ENCODE measurements at regions not wholly inside any gene's neighbourhood (a gene's known extent, or its start where the extent isn't known, plus 50 kb on each side); places are given as distances from the start of the nearest gene placed in this dataset.

DNA sequence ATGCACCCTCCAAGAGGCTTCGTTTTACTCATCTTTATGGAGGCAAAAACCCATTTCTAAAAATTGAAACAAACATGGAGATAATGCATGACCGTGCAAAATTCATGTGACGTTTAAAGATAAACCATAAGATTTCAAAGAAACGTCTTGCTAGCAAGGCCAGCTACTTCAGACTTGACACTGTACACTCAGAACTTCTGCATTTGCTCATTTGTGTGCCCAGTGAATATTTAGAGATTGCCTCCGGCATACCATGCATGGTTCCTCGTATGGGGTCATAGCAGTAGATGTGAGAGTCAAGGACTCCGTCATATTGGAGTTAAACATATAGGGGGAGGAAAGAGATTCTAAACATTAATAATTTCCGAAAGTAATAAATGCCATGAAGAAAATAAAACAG is 78.6 kb upstream of the NEURL1B start:
- no peak for TF ChIP-seq HCFC1 (IDR thresholded peaks at IDR 0.05; ENCODE audit: low read depth, low read length)
- TF ChIP-seq, protein P1, sequence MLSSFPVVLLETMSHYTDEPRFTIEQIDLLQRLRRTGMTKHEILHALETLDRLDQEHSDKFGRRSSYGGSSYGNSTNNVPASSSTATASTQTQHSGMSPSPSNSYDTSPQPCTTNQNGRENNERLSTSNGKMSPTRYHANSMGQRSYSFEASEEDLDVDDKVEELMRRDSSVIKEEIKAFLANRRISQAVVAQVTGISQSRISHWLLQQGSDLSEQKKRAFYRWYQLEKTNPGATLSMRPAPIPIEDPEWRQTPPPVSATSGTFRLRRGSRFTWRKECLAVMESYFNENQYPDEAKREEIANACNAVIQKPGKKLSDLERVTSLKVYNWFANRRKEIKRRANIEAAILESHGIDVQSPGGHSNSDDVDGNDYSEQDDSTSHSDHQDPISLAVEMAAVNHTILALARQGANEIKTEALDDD (IDR thresholded peaks at IDR 0.05): no peak
- no peak for TF ChIP-seq ZNF274 (IDR thresholded peaks at IDR 0.05; ENCODE audit: borderline replicate concordance, low read depth, low read length)
- TF ChIP-seq POLR2A (conservative IDR thresholded peaks at IDR 0.05): no peak
- no peak for TF ChIP-seq RFX1 (IDR thresholded peaks at IDR 0.05)
- TF ChIP-seq SPI1 (IDR thresholded peaks at IDR 0.05; ENCODE audit: borderline replicate concordance, low read depth, low read length): no peak
- no peak for TF ChIP-seq TAF1 (IDR thresholded peaks at IDR 0.05; ENCODE audit: control insufficient read depth, extremely low read depth, insufficient read depth, low read length, severe bottlenecking)
- TF ChIP-seq, protein P2, sequence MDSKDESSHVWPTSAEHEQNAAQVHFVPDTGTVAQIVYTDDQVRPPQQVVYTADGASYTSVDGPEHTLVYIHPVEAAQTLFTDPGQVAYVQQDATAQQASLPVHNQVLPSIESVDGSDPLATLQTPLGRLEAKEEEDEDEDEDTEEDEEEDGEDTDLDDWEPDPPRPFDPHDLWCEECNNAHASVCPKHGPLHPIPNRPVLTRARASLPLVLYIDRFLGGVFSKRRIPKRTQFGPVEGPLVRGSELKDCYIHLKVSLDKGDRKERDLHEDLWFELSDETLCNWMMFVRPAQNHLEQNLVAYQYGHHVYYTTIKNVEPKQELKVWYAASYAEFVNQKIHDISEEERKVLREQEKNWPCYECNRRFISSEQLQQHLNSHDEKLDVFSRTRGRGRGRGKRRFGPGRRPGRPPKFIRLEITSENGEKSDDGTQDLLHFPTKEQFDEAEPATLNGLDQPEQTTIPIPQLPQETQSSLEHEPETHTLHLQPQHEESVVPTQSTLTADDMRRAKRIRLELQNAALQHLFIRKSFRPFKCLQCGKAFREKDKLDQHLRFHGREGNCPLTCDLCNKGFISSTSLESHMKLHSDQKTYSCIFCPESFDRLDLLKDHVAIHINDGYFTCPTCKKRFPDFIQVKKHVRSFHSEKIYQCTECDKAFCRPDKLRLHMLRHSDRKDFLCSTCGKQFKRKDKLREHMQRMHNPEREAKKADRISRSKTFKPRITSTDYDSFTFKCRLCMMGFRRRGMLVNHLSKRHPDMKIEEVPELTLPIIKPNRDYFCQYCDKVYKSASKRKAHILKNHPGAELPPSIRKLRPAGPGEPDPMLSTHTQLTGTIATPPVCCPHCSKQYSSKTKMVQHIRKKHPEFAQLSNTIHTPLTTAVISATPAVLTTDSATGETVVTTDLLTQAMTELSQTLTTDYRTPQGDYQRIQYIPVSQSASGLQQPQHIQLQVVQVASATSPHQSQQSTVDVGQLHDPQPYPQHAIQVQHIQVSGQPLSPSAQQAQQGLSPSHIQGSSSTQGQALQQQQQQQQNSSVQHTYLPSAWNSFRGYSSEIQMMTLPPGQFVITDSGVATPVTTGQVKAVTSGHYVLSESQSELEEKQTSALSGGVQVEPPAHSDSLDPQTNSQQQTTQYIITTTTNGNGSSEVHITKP (IDR thresholded peaks at IDR 0.05; ENCODE audit: partially characterized antibody): no peak
- TF ChIP-seq RCOR1 (IDR thresholded peaks at IDR 0.05; ENCODE audit: borderline replicate concordance in 1 of 2, low read depth in 2 of 2, low read length in 2 of 2): no peak
- TF ChIP-seq, protein P3, sequence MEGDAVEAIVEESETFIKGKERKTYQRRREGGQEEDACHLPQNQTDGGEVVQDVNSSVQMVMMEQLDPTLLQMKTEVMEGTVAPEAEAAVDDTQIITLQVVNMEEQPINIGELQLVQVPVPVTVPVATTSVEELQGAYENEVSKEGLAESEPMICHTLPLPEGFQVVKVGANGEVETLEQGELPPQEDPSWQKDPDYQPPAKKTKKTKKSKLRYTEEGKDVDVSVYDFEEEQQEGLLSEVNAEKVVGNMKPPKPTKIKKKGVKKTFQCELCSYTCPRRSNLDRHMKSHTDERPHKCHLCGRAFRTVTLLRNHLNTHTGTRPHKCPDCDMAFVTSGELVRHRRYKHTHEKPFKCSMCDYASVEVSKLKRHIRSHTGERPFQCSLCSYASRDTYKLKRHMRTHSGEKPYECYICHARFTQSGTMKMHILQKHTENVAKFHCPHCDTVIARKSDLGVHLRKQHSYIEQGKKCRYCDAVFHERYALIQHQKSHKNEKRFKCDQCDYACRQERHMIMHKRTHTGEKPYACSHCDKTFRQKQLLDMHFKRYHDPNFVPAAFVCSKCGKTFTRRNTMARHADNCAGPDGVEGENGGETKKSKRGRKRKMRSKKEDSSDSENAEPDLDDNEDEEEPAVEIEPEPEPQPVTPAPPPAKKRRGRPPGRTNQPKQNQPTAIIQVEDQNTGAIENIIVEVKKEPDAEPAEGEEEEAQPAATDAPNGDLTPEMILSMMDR (IDR thresholded peaks at IDR 0.05 in 2 of 3, conservative IDR thresholded peaks at IDR 0.05 in 1 of 3; ENCODE audit: insufficient read depth in 2 of 3, low read depth in 1 of 3, low read length in 3 of 3): no peak
- no peak for TF ChIP-seq HDAC1 (IDR thresholded peaks at IDR 0.05)
- TF ChIP-seq TCF7 (IDR thresholded peaks at IDR 0.05; ENCODE audit: borderline replicate concordance): no peak
